OCI-LY1 (cell line): ENCODE measurements at regions not wholly inside any gene's neighbourhood (a gene's known extent, or its start where the extent isn't known, plus 50 kb on each side); places are given as distances from the start of the nearest gene placed in this dataset.

Source experiments
- CTCF ChIP-seq: fragments of 200-600 bp; sonication (generic), shearing (Covaris generic); IDR thresholded peaks from 2 replicates; pipeline ENCODE4 v1.5.1; 2017; ENCODE audit warnings: mild to moderate bottlenecking, antibody characterized with exemption, low read length, moderate library complexity, mixed read lengths
- EZH2 ChIP-seq: fragments of 200-600 bp; sonication (generic), shearing (Covaris generic); IDR thresholded peaks from 2 replicates; pipeline ENCODE4 v1.8.0; 2017; ENCODE audit warnings: borderline replicate concordance, mixed run types, mild to moderate bottlenecking, antibody characterized with exemption, low read length, moderate library complexity, mixed read lengths

GRCh38 chr1:78401148-78401547 lies 89.6 kb upstream of the PTGFR start:
- TF ChIP-seq CTCF (no peak), EZH2 (no peak)
